CD4-positive, CD25-positive, alpha-beta regulatory T cell (primary cell): ENCODE measurements at regions not wholly inside any gene's neighbourhood (a gene's known extent, or its start where the extent isn't known, plus 50 kb on each side); places are given as distances from the start of the nearest gene placed in this dataset.

Experiments used
- ATAC-seq, 2 donors: fragments of 150-1000 bp; cut with Tn5 transposase; one replicate each; pipeline ENCODE4 v1.10.0; 2021; ENCODE audit warnings: low read depth in 2 of 2, moderate number of reproducible peaks in 2 of 2, moderate library complexity in 1 of 2
- DNase-seq, 3 donors: peaks; one replicate each; pipeline versions ENCODE4 v3.0.0 to v3.0.0-alpha.2; 2012 to 2022; ENCODE audit warnings: mixed read lengths in 1 of 3
- H3K27ac ChIP-seq: one replicate; pipeline ENCODE4 v1.7.0; 2013; ENCODE audit warnings: mild to moderate bottlenecking, low read length; ENCODE audit not compliant: insufficient read depth, poor library complexity, severe bottlenecking
- H3K27me3 ChIP-seq: one replicate; pipeline ENCODE4 v1.7.0; 2013; ENCODE audit warnings: low read length; ENCODE audit not compliant: control insufficient read depth, insufficient read depth
- H3K36me3 ChIP-seq: one replicate; pipeline ENCODE4 v1.7.0; 2013; ENCODE audit warnings: mild to moderate bottlenecking, low read length, moderate library complexity; ENCODE audit not compliant: control insufficient read depth, insufficient read depth
- H3K4me1 ChIP-seq: 2 replicates; pipeline ENCODE4 v1.7.0; 2013; ENCODE audit warnings: mild to moderate bottlenecking, low read length; ENCODE audit not compliant: insufficient read depth, control insufficient read depth, poor library complexity, severe bottlenecking
- H3K4me3 ChIP-seq: one replicate; pipeline ENCODE4 v1.7.0; 2013; ENCODE audit warnings: low read depth, mild to moderate bottlenecking, low read length, moderate library complexity
- H3K9me3 ChIP-seq, 2 experiments: 1 replicate in 1 of 2; 2 replicates in 1 of 2; pipeline ENCODE4 v1.7.0; 2013; ENCODE audit warnings: low read length in 2 of 2, mild to moderate bottlenecking in 1 of 2, moderate library complexity in 1 of 2; ENCODE audit not compliant: control insufficient read depth in 2 of 2
- H3K27ac Mint-ChIP-seq, 3 donors: one replicate each; pipeline ENCODE4 v1.8.0; 2020 to 2022; ENCODE audit warnings: mild to moderate bottlenecking in 3 of 3, mixed read lengths in 3 of 3, moderate library complexity in 2 of 3
- H3K27me3 Mint-ChIP-seq: one replicate; pipeline ENCODE4 v1.8.0; 2022; ENCODE audit warnings: mild to moderate bottlenecking, mixed read lengths
- H3K36me3 Mint-ChIP-seq: one replicate; pipeline ENCODE4 v1.8.0; 2020; ENCODE audit warnings: mixed read lengths
- H3K4me1 Mint-ChIP-seq, 4 donors: one replicate each; pipeline ENCODE4 v1.8.0; 2020 to 2022; ENCODE audit warnings: mixed read lengths in 4 of 4, mild to moderate bottlenecking in 1 of 4
- H3K4me3 Mint-ChIP-seq, 4 donors: one replicate each; pipeline ENCODE4 v1.8.0; 2020 to 2022; ENCODE audit warnings: mild to moderate bottlenecking in 4 of 4, mixed read lengths in 4 of 4, moderate library complexity in 3 of 4
- H3K9me3 Mint-ChIP-seq, 7 donors: one replicate each; pipeline ENCODE4 v1.8.0; 2020 to 2022; ENCODE audit warnings: mixed read lengths in 7 of 7, mild to moderate bottlenecking in 3 of 7, moderate library complexity in 2 of 7

DNA sequence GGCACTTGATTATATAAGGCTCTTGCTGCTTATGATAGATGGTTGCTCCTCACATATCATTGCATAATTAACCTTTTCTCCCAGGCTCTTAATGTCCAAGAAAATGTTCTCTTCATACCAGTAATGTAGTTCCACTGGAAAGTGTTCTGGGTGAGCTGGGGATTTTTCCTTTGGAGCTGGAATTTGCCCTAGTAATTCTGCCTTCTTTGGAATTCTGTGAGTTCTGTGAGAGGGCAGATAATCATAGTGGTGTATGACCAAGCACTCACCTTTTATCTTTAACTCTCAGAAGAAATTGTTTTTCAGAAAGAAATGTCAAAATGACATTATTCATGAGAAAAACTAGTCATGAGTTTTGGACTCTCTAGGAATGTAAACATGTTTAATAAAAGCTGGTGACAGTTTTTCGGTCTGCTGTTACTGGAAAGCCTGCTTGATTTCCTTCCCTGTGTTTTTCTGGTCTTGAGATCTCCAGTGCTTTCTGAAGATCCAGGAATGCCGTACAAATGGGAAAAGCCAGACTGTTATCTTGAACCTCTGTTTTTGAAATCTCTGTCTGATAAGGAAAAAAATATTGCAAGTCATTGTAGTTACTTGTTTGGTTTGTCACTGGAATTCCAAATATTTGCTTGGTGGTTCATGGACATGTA lies 148.3 kb upstream of the PRPS1L1 start:
- Histone ChIP-seq H3K27me3 (no peaks in the 10 kb centered on the region), H3K4me1 (no peaks in the 10 kb centered on the region), H3K9me3 (no peaks in the 10 kb centered on the region), H3K36me3 (no peaks in the 10 kb centered on the region), H3K27ac (no peak overlapping the region), H3K4me3 (no peak overlapping the region)
- ATAC-seq (no peak), DNase-seq (no peak)
- H3K4me3 Mint-ChIP-seq: no peak overlapping the region
- no peaks in the 10 kb centered on the region for H3K36me3 Mint-ChIP-seq
- no peaks in the 10 kb centered on the region for H3K27me3 Mint-ChIP-seq
- no peaks in the 10 kb centered on the region for H3K4me1 Mint-ChIP-seq
- no peak overlapping the region for H3K27ac Mint-ChIP-seq
- H3K9me3 Mint-ChIP-seq: peaks cover 0 to 2% (median 0%) of the 10 kb centered on the region in 7 donors

- Histone ChIP-seq H3K36me3 (no peaks in the 10 kb centered on the region), H3K9me3 (no peaks in the 10 kb centered on the region), H3K27ac (no peak overlapping the region), H3K4me3 (no peak overlapping the region), H3K27me3 (no peaks in the 10 kb centered on the region), H3K4me1 (no peaks in the 10 kb centered on the region)
- H3K36me3 Mint-ChIP-seq: no peaks in the 10 kb centered on the region
- no peaks in the 10 kb centered on the region for H3K4me1 Mint-ChIP-seq
- peaks cover 0 to 2% (median 0%) of the 10 kb centered on the region in 7 donors for H3K9me3 Mint-ChIP-seq
- no peak overlapping the region for H3K4me3 Mint-ChIP-seq
- no peak for ATAC-seq
- no peak for DNase-seq
- no peaks in the 10 kb centered on the region for H3K27me3 Mint-ChIP-seq
- no peak overlapping the region for H3K27ac Mint-ChIP-seq
Measured at GRCh38 chr7:18177129-18177814, 149.6 kb upstream of the PRPS1L1 start.

DNA sequence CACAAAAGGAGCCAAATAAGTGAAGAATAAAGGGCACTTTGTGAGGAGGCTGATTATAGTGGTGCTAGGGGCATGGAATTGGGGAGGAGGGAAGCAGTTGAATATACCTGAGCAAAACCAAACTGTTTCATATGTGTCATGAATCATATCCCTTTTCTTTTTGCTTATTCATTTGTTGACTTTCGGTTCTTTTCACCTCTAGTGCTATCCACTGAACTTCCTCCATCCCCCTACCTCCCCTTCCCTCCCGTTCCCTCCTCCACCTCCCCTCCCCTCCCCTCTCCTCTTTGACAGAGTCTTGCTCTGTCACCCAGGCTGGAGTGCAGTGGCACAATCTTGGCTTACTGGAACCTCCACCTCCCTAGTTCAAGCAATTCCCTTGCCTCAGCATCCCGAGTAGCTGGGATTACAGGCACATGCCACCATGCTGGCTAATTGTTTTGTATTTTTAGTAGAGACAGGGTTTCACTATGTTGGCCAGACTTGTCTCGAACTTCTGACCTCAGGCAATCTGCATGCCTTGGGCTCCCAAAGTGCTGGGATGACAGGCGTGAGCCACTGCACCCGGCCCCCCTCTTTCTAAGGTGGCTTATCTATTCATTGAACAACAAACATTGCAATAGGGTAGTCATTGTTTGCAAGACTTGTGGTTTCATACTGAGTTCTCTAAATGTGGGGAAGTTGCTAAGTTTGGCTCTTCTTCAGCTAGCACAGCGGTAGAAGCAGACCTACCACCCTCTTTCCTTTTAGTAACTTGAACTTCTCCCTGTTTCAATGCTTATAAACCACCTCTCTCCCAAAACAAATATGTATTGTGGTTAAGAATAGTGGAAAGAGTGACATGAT lies 150.4 kb upstream of the PRPS1L1 start:
- no peaks in the 10 kb centered on the region for H3K27me3 ChIP-seq
- H3K4me3 ChIP-seq: no peak overlapping the region
- Mint-ChIP-seq H3K27ac (no peak overlapping the region), H3K4me3 (no peak overlapping the region), H3K9me3 (peaks cover 0 to 2% (median 0%) of the 10 kb centered on the region in 7 donors), H3K27me3 (no peaks in the 10 kb centered on the region), H3K4me1 (no peaks in the 10 kb centered on the region), H3K36me3 (no peaks in the 10 kb centered on the region)
- DNase-seq (no peak), ATAC-seq (no peak)
- H3K36me3 ChIP-seq: no peaks in the 10 kb centered on the region
- H3K4me1 ChIP-seq: no peaks in the 10 kb centered on the region
- no peak overlapping the region for H3K27ac ChIP-seq
- H3K9me3 ChIP-seq: no peaks in the 10 kb centered on the region

GRCh38 chr7:18179093-18179492 lies 151.4 kb upstream of the PRPS1L1 start:
- Histone ChIP-seq H3K4me1 (no peaks in the 10 kb centered on the region), H3K9me3 (no peaks in the 10 kb centered on the region), H3K4me3 (no peak overlapping the region), H3K27ac (no peak overlapping the region), H3K36me3 (no peaks in the 10 kb centered on the region), H3K27me3 (no peaks in the 10 kb centered on the region)
- Mint-ChIP-seq H3K27me3 (no peaks in the 10 kb centered on the region), H3K4me1 (no peaks in the 10 kb centered on the region), H3K4me3 (no peak overlapping the region), H3K9me3 (peaks cover 0 to 2% (median 0%) of the 10 kb centered on the region in 7 donors), H3K36me3 (no peaks in the 10 kb centered on the region), H3K27ac (no peak overlapping the region)
- ATAC-seq: no peak
- DNase-seq: no peak

DNA sequence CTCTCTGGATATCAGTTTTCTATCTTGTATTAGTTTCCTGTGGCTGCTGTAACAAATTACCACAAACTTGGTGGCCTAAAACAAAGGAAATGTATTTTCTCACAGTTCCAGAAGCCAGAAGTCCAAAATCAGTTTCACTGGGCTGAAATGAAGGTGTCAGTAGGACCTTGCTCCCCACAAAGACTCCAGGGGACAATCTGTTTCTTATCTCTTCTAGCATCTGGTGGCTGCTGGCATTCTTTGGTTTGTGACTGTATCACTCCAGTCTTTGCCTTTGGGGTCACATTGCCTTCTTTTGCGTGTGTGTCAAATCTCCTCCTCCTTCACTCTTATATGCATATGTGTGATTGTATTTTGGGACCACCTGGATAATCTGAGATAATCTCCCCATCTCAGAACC lies 153.0 kb upstream of the PRPS1L1 start:
- Histone ChIP-seq H3K9me3 (no peaks in the 10 kb centered on the region), H3K4me1 (no peaks in the 10 kb centered on the region), H3K27ac (no peak overlapping the region), H3K36me3 (no peaks in the 10 kb centered on the region), H3K4me3 (no peak overlapping the region), H3K27me3 (no peaks in the 10 kb centered on the region)
- H3K4me1 Mint-ChIP-seq: no peaks in the 10 kb centered on the region
- no peak for ATAC-seq
- H3K36me3 Mint-ChIP-seq: no peaks in the 10 kb centered on the region
- no peak for DNase-seq
- H3K27me3 Mint-ChIP-seq: no peaks in the 10 kb centered on the region
- H3K4me3 Mint-ChIP-seq: no peak overlapping the region
- H3K9me3 Mint-ChIP-seq: peaks cover 0 to under 1% (median 0%) of the 10 kb centered on the region in 7 donors
- H3K27ac Mint-ChIP-seq: no peak overlapping the region

- Mint-ChIP-seq H3K36me3 (no peaks in the 10 kb centered on the region), H3K27ac (no peak overlapping the region), H3K27me3 (no peaks in the 10 kb centered on the region), H3K9me3 (peaks cover 0 to 3% (median 0%) of the 10 kb centered on the region in 7 donors), H3K4me3 (no peak overlapping the region), H3K4me1 (no peaks in the 10 kb centered on the region)
- ATAC-seq: no peak
- H3K4me1 ChIP-seq: no peaks in the 10 kb centered on the region
- no peaks in the 10 kb centered on the region for H3K36me3 ChIP-seq
- H3K27me3 ChIP-seq: no peaks in the 10 kb centered on the region
- no peaks in the 10 kb centered on the region for H3K9me3 ChIP-seq
- no peak overlapping the region for H3K27ac ChIP-seq
- DNase-seq: no peak
- no peak overlapping the region for H3K4me3 ChIP-seq
Measured at GRCh38 chr7:18189500-18190126, 162.0 kb upstream of the PRPS1L1 start.

DNA sequence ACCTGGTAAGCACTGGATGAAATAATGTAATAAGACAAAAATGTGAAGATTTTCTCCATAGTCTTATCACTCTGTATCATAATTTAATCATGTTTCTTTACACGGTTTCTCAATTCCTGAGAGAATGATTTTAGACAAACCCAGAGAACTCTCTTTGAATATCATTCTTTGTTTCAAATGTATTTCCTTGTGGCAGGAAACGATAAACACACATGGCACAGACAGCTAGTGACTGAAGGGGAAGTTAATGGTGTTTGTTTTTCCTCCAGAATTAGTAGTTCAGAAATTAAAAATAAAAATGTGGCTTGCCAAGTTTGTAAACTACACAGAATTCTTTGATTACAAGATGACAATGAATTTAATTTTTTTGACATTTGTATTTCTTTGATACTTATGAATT lies 163.7 kb upstream of the PRPS1L1 start:
- no peaks in the 10 kb centered on the region for H3K4me1 ChIP-seq
- H3K4me1 Mint-ChIP-seq: no peaks in the 10 kb centered on the region
- H3K4me3 ChIP-seq: no peak overlapping the region
- ATAC-seq (no peak), DNase-seq (no peak)
- H3K27ac Mint-ChIP-seq: no peak overlapping the region
- H3K9me3 Mint-ChIP-seq: peaks cover 0 to 5% (median 0%) of the 10 kb centered on the region in 7 donors
- no peaks in the 10 kb centered on the region for H3K27me3 Mint-ChIP-seq
- H3K27me3 ChIP-seq: no peaks in the 10 kb centered on the region
- no peaks in the 10 kb centered on the region for H3K36me3 ChIP-seq
- no peak overlapping the region for H3K4me3 Mint-ChIP-seq
- no peaks in the 10 kb centered on the region for H3K9me3 ChIP-seq
- H3K27ac ChIP-seq: no peak overlapping the region
- no peaks in the 10 kb centered on the region for H3K36me3 Mint-ChIP-seq
